Epithelial cell of esophagus (primary cell): ENCODE measurements at regions not wholly inside any gene's neighbourhood (a gene's known extent, or its start where the extent isn't known, plus 50 kb on each side); places are given as distances from the start of the nearest gene placed in this dataset.

Experiments
- DNase-seq: peaks from one replicate; pipeline ENCODE4 v3.0.0; 2010; ENCODE audit warnings: low read depth
- H3K4me3 ChIP-seq: 2 replicates; pipeline ENCODE4 v1.5.1; 2011; ENCODE audit warnings: mild to moderate bottlenecking, low read length, control low read depth
- CTCF ChIP-seq: IDR thresholded peaks from 2 replicates; pipeline ENCODE4 v1.5.1; 2011; ENCODE audit warnings: low read depth, mild to moderate bottlenecking, low read length, control low read depth, inconsistent platforms; ENCODE audit not compliant: insufficient read depth; ENCODE audit errors: missing control alignments

GRCh38 chr2:117087535-117088291 lies 726.8 kb upstream of the DDX18 start:
- no peak for TF ChIP-seq CTCF
- no peak for DNase-seq

GRCh38 chr2:117091041-117091837 lies 723.3 kb upstream of the DDX18 start:
- DNase-seq: no peak
- no peak overlapping the region for H3K4me3 ChIP-seq
- TF ChIP-seq CTCF: no peak

More at GRCh38 chr2:117087535-117088291, 726.8 kb upstream of the DDX18 start:
- no peak overlapping the region for H3K4me3 ChIP-seq

GRCh38 chr2:117101613-117102012 lies 712.9 kb upstream of the DDX18 start:
- DNase-seq: no peak
- no peak for TF ChIP-seq CTCF
- no peak overlapping the region for H3K4me3 ChIP-seq

- DNase-seq: no peak
- H3K4me3 ChIP-seq: no peak overlapping the region
- no peak for TF ChIP-seq CTCF
Measured at GRCh38 chr2:117108741-117109267, 705.7 kb upstream of the DDX18 start.

GRCh38 chr2:117118994-117119393 lies 695.5 kb upstream of the DDX18 start:
- no peak for TF ChIP-seq CTCF
- no peak overlapping the region for H3K4me3 ChIP-seq
- no peak for DNase-seq

GRCh38 chr2:117123362-117123761 lies 691.1 kb upstream of the DDX18 start:
- DNase-seq: no peak
- TF ChIP-seq CTCF: no peak
- H3K4me3 ChIP-seq: no peak overlapping the region
